ENCODE measurements at regions not wholly inside any gene's neighbourhood (a gene's known extent, or its start where the extent isn't known, plus 50 kb on each side); places are given as distances from the start of the nearest gene placed in this dataset.

DNA sequence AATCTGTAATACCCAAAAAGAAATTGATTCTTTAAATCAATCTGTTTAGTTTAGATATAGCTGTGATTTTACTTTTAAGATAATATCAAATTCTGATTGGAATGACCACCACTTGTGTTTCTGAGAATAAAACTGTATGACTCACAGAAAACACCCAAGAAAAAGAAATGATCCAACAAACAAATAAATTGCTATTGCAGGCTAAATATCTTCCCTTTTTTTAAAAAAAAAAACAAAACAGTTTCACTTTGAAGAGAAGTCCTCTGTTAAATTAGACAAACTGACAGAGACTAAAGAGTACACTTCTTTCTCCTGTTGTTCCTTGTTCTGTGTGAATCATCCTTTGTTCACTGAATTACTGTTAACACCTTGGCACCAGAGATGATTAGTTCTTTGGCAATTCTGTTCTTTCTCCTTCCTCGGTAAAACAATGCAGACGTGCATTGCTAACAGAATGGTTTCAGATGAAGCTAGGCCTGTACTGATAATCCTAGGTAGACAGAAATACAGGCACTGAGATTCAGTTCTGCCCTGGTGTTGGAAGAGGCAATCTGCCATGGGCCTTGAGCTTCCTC is 895.2 kb upstream of the CITED2 start:
- Histone ChIP-seq H3K9ac (ENCODE audit: insufficient read depth in 1 of 2, low read depth in 2 of 2, low read length in 2 of 2) (no peak overlapping the region), H3K27ac (ENCODE audit: extremely low read depth, low read depth, low read length) (no peak overlapping the region), H4K20me1 (replicated peaks; ENCODE audit: control insufficient read depth, insufficient read depth, low read length) (no peaks in the 10 kb centered on the region), H3K36me3 (ENCODE audit: control insufficient read depth, insufficient read depth, low read length) (no peaks in the 10 kb centered on the region), H3K4me3 (no peak overlapping the region), H3K79me2 (ENCODE audit: control insufficient read depth, insufficient read depth, low read length) (no peaks in the 10 kb centered on the region; the same call in 2 of the 3 replicates), H3K9me1 (ENCODE audit: control insufficient read depth, insufficient read depth, low read length) (no peaks in the 10 kb centered on the region), H3K27me3 (ENCODE audit: control insufficient read depth in 2 of 2, insufficient read depth in 2 of 2, low read length in 2 of 2) (no peaks in the 10 kb centered on the region), H2AFZ (ENCODE audit: low read depth, low read length) (no peak overlapping the region), H3K9me3 (replicated peaks; ENCODE audit: control insufficient read depth, insufficient read depth, low read depth, low read length) (no peaks in the 10 kb centered on the region), H3K4me1 (replicated peaks in 1 of 2; ENCODE audit: control insufficient read depth in 2 of 2, insufficient read depth in 2 of 2, low read length in 2 of 2) (no peaks in the 10 kb centered on the region), H3K4me2 (ENCODE audit: insufficient read depth, low read length) (no peak overlapping the region)
- DNase-seq (ENCODE audit: extremely low read depth in 1 of 4, low spot score in 3 of 4) (no peak), FAIRE-seq (no peak), ATAC-seq (no peak)
- in situ Hi-C loops (cut with MboI), result no loop called here
- intact Hi-C loops (cut with micrococcal nuclease), result no loop called here
- no TSS peak for BruUV-seq (replicated peaks)
- WGBS (ENCODE audit: insufficient coverage, low coverage, missing lambda C conversion rate), result 59% methylated on average over 2 of the region's 2 CpGs
- CTCF ChIA-PET (ENCODE audit: low intra/inter-chr PET ratio), result no interaction called here
- POLR2A ChIA-PET, result no interaction called here
- TF ChIP-seq ZNF277 (CRISPR knock-in tag; IDR thresholded peaks at IDR 0.05; ENCODE audit: borderline replicate concordance) (no peak), NFE2 (IDR thresholded peaks at IDR 0.05; ENCODE audit: low read depth) (no peak), E4F1 (CRISPR knock-in tag; IDR thresholded peaks at IDR 0.05; ENCODE audit: borderline replicate concordance) (no peak), ELF4 (CRISPR knock-in tag; IDR thresholded peaks at IDR 0.05) (no peak), ZBTB1 (CRISPR knock-in tag; IDR thresholded peaks at IDR 0.05; ENCODE audit: borderline replicate concordance, low read depth) (no peak), PCBP2 (IDR thresholded peaks at IDR 0.05; ENCODE audit: low read depth, low read length, poor library complexity, severe bottlenecking) (no peak), POLR2H (tag; IDR thresholded peaks at IDR 0.05; ENCODE audit: low read depth) (no peak)
- TF ChIP-seq, protein P1, sequence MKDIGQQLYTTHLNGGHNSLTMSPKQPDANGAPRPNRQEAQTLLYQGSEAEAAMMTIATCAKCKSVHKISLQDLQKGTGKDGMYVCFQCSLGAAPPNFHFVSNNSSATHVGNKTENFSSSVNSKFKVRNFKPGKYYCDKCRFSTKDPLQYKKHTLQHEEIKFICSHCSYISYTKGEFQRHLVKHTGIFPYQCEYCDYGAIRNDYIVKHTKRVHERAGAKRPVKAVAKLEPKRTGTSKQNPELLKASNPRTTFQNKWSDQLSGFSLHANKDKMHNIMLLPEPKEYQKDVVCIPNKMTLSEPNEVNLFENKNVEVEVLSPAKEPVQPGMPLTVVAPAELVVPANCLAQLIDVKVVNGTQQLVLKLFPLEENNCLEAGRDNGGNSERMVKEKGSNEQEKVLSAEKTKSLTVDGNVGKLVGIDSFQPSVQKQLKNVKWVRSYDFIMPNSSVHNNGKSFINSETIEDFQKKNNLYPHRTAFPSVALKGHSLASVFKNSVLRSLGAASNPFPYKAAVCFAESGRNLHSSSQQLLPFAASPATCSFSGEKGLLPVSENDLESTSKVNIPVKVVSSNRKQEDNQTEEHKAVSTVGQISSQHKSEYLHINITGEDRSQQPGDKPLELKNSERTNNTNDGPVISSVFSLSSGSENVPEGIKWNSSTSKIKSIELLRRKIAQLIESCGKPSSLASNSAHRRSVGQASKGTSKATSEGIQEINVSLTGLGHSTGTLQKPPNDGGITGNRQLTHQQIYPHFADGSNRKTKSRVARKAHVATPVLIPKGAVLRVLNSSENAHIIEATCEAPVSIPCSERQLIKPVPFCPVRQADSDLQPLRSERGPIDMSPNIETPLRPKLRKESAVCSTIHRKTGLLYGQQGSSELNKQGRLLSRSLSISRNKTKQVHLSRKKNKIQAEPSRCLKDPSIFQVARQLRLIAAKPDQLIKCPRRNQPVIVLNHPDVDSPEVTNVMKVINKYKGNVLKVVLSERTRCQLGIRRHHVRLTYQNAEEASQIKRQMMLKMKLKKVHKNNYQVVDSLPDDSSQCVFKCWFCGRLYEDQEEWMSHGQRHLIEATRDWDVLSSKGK (CRISPR knock-in tag; IDR thresholded peaks at IDR 0.05), result no peak
- TF ChIP-seq, protein P2, sequence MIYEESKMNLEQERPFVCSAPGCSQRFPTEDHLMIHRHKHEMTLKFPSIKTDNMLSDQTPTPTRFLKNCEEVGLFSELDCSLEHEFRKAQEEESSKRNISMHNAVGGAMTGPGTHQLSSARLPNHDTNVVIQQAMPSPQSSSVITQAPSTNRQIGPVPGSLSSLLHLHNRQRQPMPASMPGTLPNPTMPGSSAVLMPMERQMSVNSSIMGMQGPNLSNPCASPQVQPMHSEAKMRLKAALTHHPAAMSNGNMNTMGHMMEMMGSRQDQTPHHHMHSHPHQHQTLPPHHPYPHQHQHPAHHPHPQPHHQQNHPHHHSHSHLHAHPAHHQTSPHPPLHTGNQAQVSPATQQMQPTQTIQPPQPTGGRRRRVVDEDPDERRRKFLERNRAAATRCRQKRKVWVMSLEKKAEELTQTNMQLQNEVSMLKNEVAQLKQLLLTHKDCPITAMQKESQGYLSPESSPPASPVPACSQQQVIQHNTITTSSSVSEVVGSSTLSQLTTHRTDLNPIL (CRISPR knock-in tag; IDR thresholded peaks at IDR 0.05), result no peak
- TF ChIP-seq, protein P3, sequence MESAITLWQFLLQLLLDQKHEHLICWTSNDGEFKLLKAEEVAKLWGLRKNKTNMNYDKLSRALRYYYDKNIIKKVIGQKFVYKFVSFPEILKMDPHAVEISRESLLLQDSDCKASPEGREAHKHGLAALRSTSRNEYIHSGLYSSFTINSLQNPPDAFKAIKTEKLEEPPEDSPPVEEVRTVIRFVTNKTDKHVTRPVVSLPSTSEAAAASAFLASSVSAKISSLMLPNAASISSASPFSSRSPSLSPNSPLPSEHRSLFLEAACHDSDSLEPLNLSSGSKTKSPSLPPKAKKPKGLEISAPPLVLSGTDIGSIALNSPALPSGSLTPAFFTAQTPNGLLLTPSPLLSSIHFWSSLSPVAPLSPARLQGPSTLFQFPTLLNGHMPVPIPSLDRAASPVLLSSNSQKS (CRISPR knock-in tag; IDR thresholded peaks at IDR 0.05), result no peak

All from K562 (cell line).